Gastrocnemius medialis (tissue), 4 donors: ENCODE measurements at regions not wholly inside any gene's neighbourhood (a gene's known extent, or its start where the extent isn't known, plus 50 kb on each side); places are given as distances from the start of the nearest gene placed in this dataset.

Source experiments
- ATAC-seq, 2 donors: fragments of 150-250 bp; one replicate each; pipeline ENCODE4 v1.9.1; 2016
- DNase-seq, 2 donors: peaks; one replicate each; pipeline ENCODE4 v3.0.0-alpha.2; 2019
- H3K27ac ChIP-seq, 4 donors: fragments of 200-600 bp; sonication (generic); 1 replicate in 1 of 4; 2 replicates in 3 of 4; pipeline ENCODE4 v1.5.1; 2016 to 2018; ENCODE audit warnings: mild to moderate bottlenecking in 2 of 4, moderate library complexity in 1 of 4
- H3K27me3 ChIP-seq, 3 donors: fragments of 200-600 bp; sonication (generic) in 2 of 3; 1 replicate in 1 of 3; 2 replicates in 2 of 3; pipeline versions ENCODE4 v1.5.1 to v1.6.0; 2016 to 2019; ENCODE audit warnings: mild to moderate bottlenecking in 1 of 3, moderate library complexity in 1 of 3
- H3K36me3 ChIP-seq, 2 donors: fragments of 200-600 bp; sonication (generic) in 1 of 2; one replicate each; pipeline ENCODE4 v1.5.1; 2017 to 2018
- H3K4me1 ChIP-seq, 2 donors: fragments of 200-600 bp; sonication (generic) in 1 of 2; one replicate each; pipeline ENCODE4 v1.5.1; 2016 to 2017; ENCODE audit warnings: mild to moderate bottlenecking in 2 of 2
- H3K4me3 ChIP-seq, 4 donors: fragments of 200-600 bp; sonication (generic) in 3 of 4; 1 replicate in 1 of 4; 2 replicates in 3 of 4; pipeline ENCODE4 v1.5.1; 2016 to 2019; ENCODE audit warnings: mild to moderate bottlenecking in 2 of 4
- H3K9me3 ChIP-seq, 3 donors: fragments of 200-600 bp; sonication (generic) in 2 of 3; 1 replicate in 1 of 3; 2 replicates in 2 of 3; pipeline ENCODE4 v1.5.1; 2016 to 2019
- CTCF ChIP-seq, 5 experiments: fragments of 450-650 bp in 3 of 5; fragments of 200-600 bp in 2 of 5; sonication (generic) in 2 of 5; IDR thresholded peaks in 4 of 5; conservative IDR thresholded peaks in 1 of 5; 1 replicate in 4 of 5; 2 replicates in 1 of 5; pipeline ENCODE4 v1.5.1; 2016 to 2019; ENCODE audit warnings: antibody characterized with exemption in 5 of 5, mild to moderate bottlenecking in 3 of 5, moderate library complexity in 3 of 5
- POLR2A ChIP-seq, 2 donors: fragments of 450-650 bp; IDR thresholded peaks; one replicate each; pipeline ENCODE4 v1.6.1; 2017; ENCODE audit warnings: antibody characterized with exemption in 2 of 2, mild to moderate bottlenecking in 2 of 2, moderate library complexity in 2 of 2
- in situ Hi-C, 4 donors: fragments of 200-750 bp; cut with MboI; loops; one replicate each; pipeline versions ENCODE4 v1.15.0 to v1.8.0; 2017; ENCODE audit warnings: low sequenced_read_pairs in 4 of 4
- intact Hi-C: fragments of 100-400 bp; cut with DNase I; formaldehyde crosslinking; loops from one replicate; pipeline ENCODE4 v1.15.1; 2023; ENCODE audit warnings: low total_unique reads

- TF ChIP-seq CTCF (IDR thresholded peaks at IDR 0.05 in 4 of 5, conservative IDR thresholded peaks at IDR 0.05 in 1 of 5) (no peak), POLR2A (IDR thresholded peaks at IDR 0.05) (no peak)
- DNase-seq (no peak), ATAC-seq (no peak)
- intact Hi-C loops (no loop called here), in situ Hi-C loops (no loop called here)
- Histone ChIP-seq H3K36me3 (no peaks in the 10 kb centered on the region), H3K27me3 (peaks cover 0 to 4% (median 0%) of the 10 kb centered on the region in 3 donors), H3K4me3 (no peak overlapping the region), H3K9me3 (no peaks in the 10 kb centered on the region), H3K27ac (no peak overlapping the region), H3K4me1 (no peaks in the 10 kb centered on the region)
Observed at GRCh38 chr3:182668974-182669373, 124.3 kb upstream of the ATP11B start.

- H3K9me3 ChIP-seq = no peaks in the 10 kb centered on the region
- DNase-seq (no peak), ATAC-seq (no peak)
- no peak overlapping the region for H3K27ac ChIP-seq
- no peaks in the 10 kb centered on the region for H3K4me1 ChIP-seq
- in situ Hi-C loops (no loop called here), intact Hi-C loops (no loop called here)
- H3K4me3 ChIP-seq = no peak overlapping the region
- H3K36me3 ChIP-seq = no peaks in the 10 kb centered on the region
- H3K27me3 ChIP-seq = peaks cover 0 to 7% (median 4%) of the 10 kb centered on the region in 3 donors
- TF ChIP-seq CTCF (IDR thresholded peaks at IDR 0.05 in 4 of 5, conservative IDR thresholded peaks at IDR 0.05 in 1 of 5) (no peak), POLR2A (IDR thresholded peaks at IDR 0.05) (no peak)
Observed at GRCh38 chr3:182671541-182671940, 121.8 kb upstream of the ATP11B start.

GRCh38 chr3:182671942-182672341 is 121.4 kb upstream of the ATP11B start:
- no peaks in the 10 kb centered on the region for H3K36me3 ChIP-seq
- H3K4me3 ChIP-seq = no peak overlapping the region
- peaks cover 0 to 7% (median 4%) of the 10 kb centered on the region in 3 donors for H3K27me3 ChIP-seq
- DNase-seq (no peak), ATAC-seq (no peak)
- no peaks in the 10 kb centered on the region for H3K4me1 ChIP-seq
- no peak overlapping the region for H3K27ac ChIP-seq
- intact Hi-C loops = no loop called here
- H3K9me3 ChIP-seq = no peaks in the 10 kb centered on the region
- TF ChIP-seq POLR2A (IDR thresholded peaks at IDR 0.05) = no peak
- in situ Hi-C loops = no loop called here

GRCh38 chr3:182673336-182673735 is 120.0 kb upstream of the ATP11B start:
- in situ Hi-C loops = no loop called here
- Histone ChIP-seq H3K4me1 (no peaks in the 10 kb centered on the region), H3K36me3 (no peaks in the 10 kb centered on the region), H3K4me3 (no peak overlapping the region), H3K9me3 (no peaks in the 10 kb centered on the region), H3K27me3 (peaks cover 0 to 7% (median 4%) of the 10 kb centered on the region in 3 donors), H3K27ac (no peak overlapping the region)
- ATAC-seq (no peak), DNase-seq (no peak)
- TF ChIP-seq POLR2A (IDR thresholded peaks at IDR 0.05) (no peak), CTCF (IDR thresholded peaks at IDR 0.05 in 4 of 5, conservative IDR thresholded peaks at IDR 0.05 in 1 of 5) (no peak)
- intact Hi-C loops = no loop called here

GRCh38 chr3:182682263-182683241 is 110.8 kb upstream of the ATP11B start:
- in situ Hi-C loops (loop anchor here (10.0 to 25.0 kb wide), 2 partner anchors 978 to 1345 kb away; no protein-coding TSS in a partner anchor), intact Hi-C loops (loop anchor here (1.0 to 5.0 kb wide), 2 partner anchors 973 to 1355 kb away; no protein-coding TSS in a partner anchor)
- H3K4me1 ChIP-seq = peaks cover 0 to 4% of the 10 kb centered on the region in 2 donors
- H3K27ac ChIP-seq = no peak overlapping the region
- no peaks in the 10 kb centered on the region for H3K9me3 ChIP-seq
- H3K27me3 ChIP-seq = peaks cover 0 to 5% (median 3%) of the 10 kb centered on the region in 3 donors
- DNase-seq = no peak
- H3K4me3 ChIP-seq = peak overlapping the region; percentile 55 to 73 (median 60)
- peak in 1 of 5 experiments; percentile 33 for TF ChIP-seq CTCF (IDR thresholded peaks at IDR 0.05 in 4 of 5, conservative IDR thresholded peaks at IDR 0.05 in 1 of 5)
- no peak for TF ChIP-seq POLR2A (IDR thresholded peaks at IDR 0.05)
- H3K36me3 ChIP-seq = no peaks in the 10 kb centered on the region
- peak; percentile 28 to 37 for ATAC-seq
